GM06990 (cell line): ENCODE measurements at regions not wholly inside any gene's neighbourhood (a gene's known extent, or its start where the extent isn't known, plus 50 kb on each side); places are given as distances from the start of the nearest gene placed in this dataset.

Experiments used
- DNase-seq: peaks from one replicate; pipeline ENCODE4 v3.0.0-alpha.2; 2011; ENCODE audit not compliant: insufficient read length; ENCODE audit errors: extremely low read depth
- H3K27me3 ChIP-seq: replicated peaks from 2 replicates; pipeline ENCODE4 v1.6.0; 2011; ENCODE audit warnings: low read length; ENCODE audit not compliant: control insufficient read depth, insufficient read depth
- H3K36me3 ChIP-seq: 2 replicates; pipeline ENCODE4 v1.5.1; 2011; ENCODE audit warnings: low read length; ENCODE audit not compliant: control insufficient read depth, insufficient read depth
- H3K4me3 ChIP-seq: replicated peaks from 2 replicates; pipeline ENCODE4 v1.5.1; 2011; ENCODE audit warnings: low read depth, mild to moderate bottlenecking, control low read depth, low read length
- TF ChIP-seq, protein P1 (sequence below): IDR thresholded peaks from 2 replicates; pipeline ENCODE4 v1.5.1; 2011; ENCODE audit warnings: low read length, control low read depth, mild to moderate bottlenecking, inconsistent platforms; ENCODE audit not compliant: insufficient read depth, poor library complexity, severe bottlenecking

GRCh38 chr11:97231231-97231630 lies 841.4 kb downstream of the JRKL start:
- TF ChIP-seq, protein P1, sequence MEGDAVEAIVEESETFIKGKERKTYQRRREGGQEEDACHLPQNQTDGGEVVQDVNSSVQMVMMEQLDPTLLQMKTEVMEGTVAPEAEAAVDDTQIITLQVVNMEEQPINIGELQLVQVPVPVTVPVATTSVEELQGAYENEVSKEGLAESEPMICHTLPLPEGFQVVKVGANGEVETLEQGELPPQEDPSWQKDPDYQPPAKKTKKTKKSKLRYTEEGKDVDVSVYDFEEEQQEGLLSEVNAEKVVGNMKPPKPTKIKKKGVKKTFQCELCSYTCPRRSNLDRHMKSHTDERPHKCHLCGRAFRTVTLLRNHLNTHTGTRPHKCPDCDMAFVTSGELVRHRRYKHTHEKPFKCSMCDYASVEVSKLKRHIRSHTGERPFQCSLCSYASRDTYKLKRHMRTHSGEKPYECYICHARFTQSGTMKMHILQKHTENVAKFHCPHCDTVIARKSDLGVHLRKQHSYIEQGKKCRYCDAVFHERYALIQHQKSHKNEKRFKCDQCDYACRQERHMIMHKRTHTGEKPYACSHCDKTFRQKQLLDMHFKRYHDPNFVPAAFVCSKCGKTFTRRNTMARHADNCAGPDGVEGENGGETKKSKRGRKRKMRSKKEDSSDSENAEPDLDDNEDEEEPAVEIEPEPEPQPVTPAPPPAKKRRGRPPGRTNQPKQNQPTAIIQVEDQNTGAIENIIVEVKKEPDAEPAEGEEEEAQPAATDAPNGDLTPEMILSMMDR, result no peak

DNA sequence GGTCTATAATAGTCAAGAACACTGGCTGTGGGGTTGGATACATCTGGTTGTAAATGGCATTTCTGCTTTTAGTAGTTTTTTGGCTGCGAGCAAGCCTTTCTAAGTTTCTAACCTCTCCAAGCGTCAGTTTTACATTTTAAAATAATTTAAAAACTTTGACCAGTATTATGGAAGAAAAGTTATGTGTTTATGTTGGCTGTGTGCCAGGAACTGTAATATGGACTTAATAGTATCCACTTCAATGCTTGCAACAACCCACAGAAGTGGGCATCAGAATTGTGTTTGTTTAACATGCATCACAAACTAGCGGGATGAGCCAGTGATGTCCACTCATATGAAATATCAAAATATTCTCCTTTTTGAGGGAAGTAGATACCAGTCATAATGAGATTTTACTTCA lies 844.2 kb downstream of the JRKL start:
- TF ChIP-seq, protein P1, result no peak
- Histone ChIP-seq H3K27me3 (no peaks in the 10 kb centered on the region), H3K36me3 (no peaks in the 10 kb centered on the region), H3K4me3 (no peak overlapping the region)
- no peak for DNase-seq

More at GRCh38 chr11:97231231-97231630, 841.4 kb downstream of the JRKL start:
- no peak for DNase-seq
- Histone ChIP-seq H3K27me3 (no peaks in the 10 kb centered on the region), H3K4me3 (no peak overlapping the region), H3K36me3 (no peaks in the 10 kb centered on the region)

- no peaks in the 10 kb centered on the region for H3K27me3 ChIP-seq
- no peak for DNase-seq
- TF ChIP-seq, protein P1, result no peak
- H3K4me3 ChIP-seq, result no peak overlapping the region
- no peaks in the 10 kb centered on the region for H3K36me3 ChIP-seq
Measured at GRCh38 chr11:97237151-97237550, 847.3 kb downstream of the JRKL start.

- Histone ChIP-seq H3K4me3 (no peak overlapping the region), H3K36me3 (no peaks in the 10 kb centered on the region), H3K27me3 (no peaks in the 10 kb centered on the region)
- no peak for DNase-seq
- TF ChIP-seq, protein P1, result no peak
Measured at GRCh38 chr11:97247601-97248000, 857.8 kb downstream of the JRKL start.

DNA sequence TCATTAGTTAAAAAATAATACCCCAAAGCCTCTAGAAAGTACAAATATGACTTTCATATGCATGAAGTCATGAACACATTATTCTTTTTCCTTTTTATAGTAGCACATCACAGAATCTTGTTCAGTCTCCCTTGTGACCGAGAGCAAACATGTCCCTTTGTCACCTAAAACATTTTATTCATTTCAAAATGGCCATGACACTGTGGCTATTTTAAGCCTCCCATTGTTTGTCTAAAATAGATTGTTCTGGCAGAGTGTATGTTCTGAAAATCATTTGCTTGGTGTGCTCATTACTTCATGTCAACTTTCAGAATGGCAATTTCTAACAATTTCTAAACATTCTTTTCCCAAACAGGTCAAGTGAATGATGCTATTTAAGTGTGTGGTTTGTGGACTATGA lies 865.0 kb downstream of the JRKL start:
- Histone ChIP-seq H3K4me3 (no peak overlapping the region), H3K27me3 (no peaks in the 10 kb centered on the region), H3K36me3 (no peaks in the 10 kb centered on the region)
- no peak for DNase-seq
- TF ChIP-seq, protein P1, result no peak

- Histone ChIP-seq H3K36me3 (no peaks in the 10 kb centered on the region), H3K4me3 (no peak overlapping the region), H3K27me3 (no peaks in the 10 kb centered on the region)
- TF ChIP-seq, protein P1, result no peak
- no peak for DNase-seq
Measured at GRCh38 chr11:97259434-97259833, 869.6 kb downstream of the JRKL start.
